AG10803 (cell line): ENCODE measurements at regions not wholly inside any gene's neighbourhood (a gene's known extent, or its start where the extent isn't known, plus 50 kb on each side); places are given as distances from the start of the nearest gene placed in this dataset.

Experiments used
- DNase-seq: peaks from one replicate; pipeline ENCODE4 v3.0.0; 2010; ENCODE audit warnings: low read depth
- H3K4me3 ChIP-seq: 2 replicates; pipeline ENCODE4 v1.5.1; 2011; ENCODE audit warnings: mild to moderate bottlenecking, low read length, control low read depth
- CTCF ChIP-seq: conservative IDR thresholded peaks from 2 replicates; pipeline ENCODE4 v1.5.1; 2011; ENCODE audit warnings: mild to moderate bottlenecking, low read length, control low read depth, inconsistent platforms

- H3K4me3 ChIP-seq = no peak overlapping the region
- DNase-seq = no peak
- no peak for TF ChIP-seq CTCF
Measured at GRCh38 chr20:56194042-56194441, 54.5 kb upstream of the MC3R start.

GRCh38 chr20:56195946-56196345 is 52.6 kb upstream of the MC3R start:
- DNase-seq = no peak
- TF ChIP-seq CTCF = no peak
- H3K4me3 ChIP-seq = no peak overlapping the region
